Right lobe of liver (tissue), 4 donors: ENCODE measurements at regions not wholly inside any gene's neighbourhood (a gene's known extent, or its start where the extent isn't known, plus 50 kb on each side); places are given as distances from the start of the nearest gene placed in this dataset.

Source experiments
- POLR2A ChIP-seq: fragments of 450-650 bp; IDR thresholded peaks from one replicate; pipeline ENCODE4 v1.6.1; 2017; ENCODE audit warnings: antibody characterized with exemption, mild to moderate bottlenecking
- TF ChIP-seq, protein P1 (sequence below), 4 donors: fragments of 200-600 bp in 3 of 4; fragments of 450-650 bp in 1 of 4; IDR thresholded peaks; one replicate each; pipeline versions ENCODE4 v1.5.1 to v1.8.0; 2016 to 2022; ENCODE audit warnings: antibody characterized with exemption in 4 of 4, mild to moderate bottlenecking in 2 of 4
- donor health status: DM: no; HTN: no; CAD: no.
- donor health status: DM: no; HTN: no; CAD: no.
- donor health status: DM: no; HTN: yes; CAD: no.

DNA sequence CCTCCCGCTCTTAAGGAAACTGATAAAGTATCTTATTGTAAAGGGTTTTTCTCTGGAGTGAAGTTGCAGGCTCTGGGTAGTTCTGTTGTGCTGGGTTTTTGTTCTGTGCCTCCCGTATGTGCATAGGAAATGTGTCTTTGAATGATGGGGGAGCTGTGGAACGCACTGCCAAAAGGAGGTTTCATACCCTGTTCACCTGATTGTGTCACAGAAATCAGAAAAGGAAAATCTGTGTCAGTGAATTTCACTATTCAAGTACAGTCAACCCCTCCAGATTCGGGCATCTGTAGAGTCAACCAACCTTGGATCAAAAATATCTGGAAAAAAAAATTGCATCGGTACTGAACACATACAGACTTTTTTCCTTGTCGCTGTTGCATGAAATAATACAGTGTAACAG lies 127.8 kb downstream of the MRPL57 start:
- TF ChIP-seq POLR2A: no peak
- TF ChIP-seq, protein P1, sequence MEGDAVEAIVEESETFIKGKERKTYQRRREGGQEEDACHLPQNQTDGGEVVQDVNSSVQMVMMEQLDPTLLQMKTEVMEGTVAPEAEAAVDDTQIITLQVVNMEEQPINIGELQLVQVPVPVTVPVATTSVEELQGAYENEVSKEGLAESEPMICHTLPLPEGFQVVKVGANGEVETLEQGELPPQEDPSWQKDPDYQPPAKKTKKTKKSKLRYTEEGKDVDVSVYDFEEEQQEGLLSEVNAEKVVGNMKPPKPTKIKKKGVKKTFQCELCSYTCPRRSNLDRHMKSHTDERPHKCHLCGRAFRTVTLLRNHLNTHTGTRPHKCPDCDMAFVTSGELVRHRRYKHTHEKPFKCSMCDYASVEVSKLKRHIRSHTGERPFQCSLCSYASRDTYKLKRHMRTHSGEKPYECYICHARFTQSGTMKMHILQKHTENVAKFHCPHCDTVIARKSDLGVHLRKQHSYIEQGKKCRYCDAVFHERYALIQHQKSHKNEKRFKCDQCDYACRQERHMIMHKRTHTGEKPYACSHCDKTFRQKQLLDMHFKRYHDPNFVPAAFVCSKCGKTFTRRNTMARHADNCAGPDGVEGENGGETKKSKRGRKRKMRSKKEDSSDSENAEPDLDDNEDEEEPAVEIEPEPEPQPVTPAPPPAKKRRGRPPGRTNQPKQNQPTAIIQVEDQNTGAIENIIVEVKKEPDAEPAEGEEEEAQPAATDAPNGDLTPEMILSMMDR (IDR thresholded peaks at IDR 0.05): no peak
